Activated CD4-positive, CD25-positive, alpha-beta regulatory T cell (primary cell): ENCODE measurements at regions not wholly inside any gene's neighbourhood (a gene's known extent, or its start where the extent isn't known, plus 50 kb on each side); places are given as distances from the start of the nearest gene placed in this dataset.

Source experiments
- DNase-seq, 4 experiments: peaks; one replicate each; lab custom pipeline; 2025; lab: John Stamatoyannopoulos, UW

GRCh38 chr4:176843710-176844109, 51.0 kb upstream of the VEGFC start:
- no peak for DNase-seq

GRCh38 chr4:176844448-176844847, 51.7 kb upstream of the VEGFC start:
- no peak for DNase-seq

- no peak for DNase-seq
These were observed 52.9 kb upstream of the VEGFC start for GRCh38 chr4:176845636-176846035.

GRCh38 chr4:176849076-176849475, 56.4 kb upstream of the VEGFC start:
- DNase-seq = no peak

GRCh38 chr4:176850436-176850835, 57.7 kb upstream of the VEGFC start:
- no peak for DNase-seq

- DNase-seq = no peak
These were observed 63.7 kb upstream of the VEGFC start for GRCh38 chr4:176856421-176856820.

GRCh38 chr4:176858839-176859238, 66.1 kb upstream of the VEGFC start:
- DNase-seq = no peak

- no peak for DNase-seq
These were observed 71.5 kb upstream of the VEGFC start for GRCh38 chr4:176864238-176864637.

- no peak for DNase-seq
These were observed 76.0 kb upstream of the VEGFC start for GRCh38 chr4:176868676-176869075.

GRCh38 chr4:176872461-176872860, 79.7 kb upstream of the VEGFC start:
- no peak for DNase-seq

GRCh38 chr4:176874721-176875445, 82.2 kb upstream of the VEGFC start:
- DNase-seq = no peak

GRCh38 chr4:176875446-176875930, 82.8 kb upstream of the VEGFC start:
- no peak for DNase-seq

- DNase-seq = no peak
These were observed 86.8 kb upstream of the VEGFC start for GRCh38 chr4:176879380-176880116.

- DNase-seq = no peak
These were observed 89.5 kb upstream of the VEGFC start for GRCh38 chr4:176882206-176882605.

GRCh38 chr4:176883108-176883550, 90.4 kb upstream of the VEGFC start:
- no peak for DNase-seq

- DNase-seq = no peak
These were observed 91.1 kb upstream of the VEGFC start for GRCh38 chr4:176883681-176884418.

GRCh38 chr4:176885224-176885623, 92.5 kb upstream of the VEGFC start:
- DNase-seq = no peak

- DNase-seq = no peak
These were observed 93.4 kb upstream of the VEGFC start for GRCh38 chr4:176886135-176886534.

GRCh38 chr4:176889776-176890175, 97.1 kb upstream of the VEGFC start:
- no peak for DNase-seq

- no peak for DNase-seq
These were observed 101.8 kb upstream of the VEGFC start for GRCh38 chr4:176894498-176894897.

GRCh38 chr4:176896211-176896610, 103.5 kb upstream of the VEGFC start:
- no peak for DNase-seq

- no peak for DNase-seq
These were observed 104.5 kb upstream of the VEGFC start for GRCh38 chr4:176897226-176897625.

- DNase-seq = no peak
These were observed 106.1 kb upstream of the VEGFC start for GRCh38 chr4:176898791-176899190.
